ENCODE measurements at regions not wholly inside any gene's neighbourhood (a gene's known extent, or its start where the extent isn't known, plus 50 kb on each side); places are given as distances from the start of the nearest gene placed in this dataset.
A peak's percentile ranks its signal among the peaks of the same experiment; 100 is the strongest.
"Not testable (repeated sequence)": the region's sequence is repeated elsewhere in the genome, so short reads cannot be mapped to it uniquely, and the experiment has no call there.

- DNase-seq = no peak
Measured at GRCh38 chr22:26811647-26811992, 154.2 kb downstream of the MIAT start.

GRCh38 chr22:26812731-26813130 is 155.3 kb downstream of the MIAT start:
- DNase-seq = no peak

- DNase-seq = no peak
Measured at GRCh38 chr22:26816726-26817125, 159.3 kb downstream of the MIAT start.

- DNase-seq = no peak
Measured at GRCh38 chr22:26817926-26818325, 160.5 kb downstream of the MIAT start.

- DNase-seq = no peak
Measured at GRCh38 chr22:26821854-26822253, 164.5 kb downstream of the MIAT start.

GRCh38 chr22:26822313-26822712 is 164.9 kb downstream of the MIAT start:
- no peak for DNase-seq

- no peak for DNase-seq
Measured at GRCh38 chr22:26823966-26824365, 166.6 kb downstream of the MIAT start.

GRCh38 chr22:26825960-26826935 is 168.9 kb downstream of the MIAT start:
- DNase-seq = no peak

- DNase-seq = no peak
Measured at GRCh38 chr22:26827611-26828010, 170.2 kb downstream of the MIAT start.

- no peak for DNase-seq
Measured at GRCh38 chr22:26828311-26828710, 170.9 kb downstream of the MIAT start.

- DNase-seq = no peak
Measured at GRCh38 chr22:26830837-26831236, 173.4 kb downstream of the MIAT start.

GRCh38 chr22:26835023-26835422 is 177.6 kb downstream of the MIAT start:
- no peak for DNase-seq

- peak; percentile 44 for DNase-seq
Measured at GRCh38 chr22:26835929-26836528, 178.6 kb downstream of the MIAT start.

- DNase-seq = no peak
Measured at GRCh38 chr22:26837784-26838470, 180.5 kb downstream of the MIAT start.

- DNase-seq = no peak
Measured at GRCh38 chr22:26838471-26838825, 181.1 kb downstream of the MIAT start.

GRCh38 chr22:26839216-26839615 is 181.8 kb downstream of the MIAT start:
- no peak for DNase-seq

- not testable (repeated sequence) for DNase-seq
Measured at GRCh38 chr22:26840770-26841169, 183.4 kb downstream of the MIAT start.

- DNase-seq = no peak
Measured at GRCh38 chr22:26842103-26842502, 184.7 kb downstream of the MIAT start.

GRCh38 chr22:26845021-26845743 is 187.8 kb downstream of the MIAT start:
- DNase-seq = peak; percentile 76

- DNase-seq = no peak
Measured at GRCh38 chr22:26846076-26846475, 188.7 kb downstream of the MIAT start.

GRCh38 chr22:26846645-26847044 is 189.3 kb downstream of the MIAT start:
- DNase-seq = peak; percentile 54

- peak; percentile 29 for DNase-seq
Measured at GRCh38 chr22:26847046-26847445, 189.7 kb downstream of the MIAT start.

GRCh38 chr22:26847816-26848215 is 190.4 kb downstream of the MIAT start:
- no peak for DNase-seq

Data from MV-4-11 (cell line).